ENCODE measurements at regions not wholly inside any gene's neighbourhood (a gene's known extent, or its start where the extent isn't known, plus 50 kb on each side); places are given as distances from the start of the nearest gene placed in this dataset.
A peak's percentile ranks its signal among the peaks of the same experiment; 100 is the strongest.

- Mint-ChIP-seq H3K36me3 (no peaks in the 10 kb centered on the region), H3K27me3 (no peaks in the 10 kb centered on the region), H3K9me3 (no peaks in the 10 kb centered on the region), H3K4me1 (peaks cover 64 to 69% (median 65%) of the 10 kb centered on the region in 3 donors), H3K4me3 (peak overlapping the region in 1 of 3 donors; percentile 7), H3K27ac (peak overlapping the region; percentile 77 to 83)
- Histone ChIP-seq H3K9me3 (no peaks in the 10 kb centered on the region), H3K27ac (ENCODE audit: low read length) (no peak overlapping the region), H3K4me3 (ENCODE audit: control insufficient read depth in 1 of 2, extremely low read depth in 1 of 2, low read length in 1 of 2) (no peak overlapping the region), H3K27me3 (replicated peaks in 1 of 2; ENCODE audit: control insufficient read depth in 2 of 2, extremely low read depth in 1 of 2, insufficient read depth in 2 of 2, low read length in 1 of 2) (no peaks in the 10 kb centered on the region), H3K36me3 (ENCODE audit: control insufficient read depth in 2 of 2, extremely low read depth in 1 of 2, insufficient read depth in 1 of 2, low read length in 1 of 2) (no peaks in the 10 kb centered on the region), H3K4me1 (ENCODE audit: control insufficient read depth in 1 of 2, extremely low read depth in 1 of 2, insufficient read depth in 2 of 2, low read length in 2 of 2) (peaks cover 21 to 52% of the 10 kb centered on the region in 2 experiments)
- WGBS (ENCODE audit: insufficient coverage): 100% methylated on average over 2 of the region's 4 CpGs
- DNase-seq (no peak), ATAC-seq (replicated peaks in 1 of 4) (no peak)
- CTCF ChIA-PET: interaction anchor here (0.8 to 1.7 kb wide), 5 partner anchors 13 to 77 kb away, joined by 3 to 4 read pairs (median 3); no protein-coding TSS in a partner anchor
- POLR2A ChIA-PET: interaction anchor here in 1 of 2 donors (0.8 to 2.5 kb wide), 3 partner anchors 13 to 112 kb away, joined by 3 to 8 read pairs (median 4); no protein-coding TSS in a partner anchor
These were observed 100.4 kb upstream of the BACH2 start for GRCh38 chr6:90397047-90397446.

DNA sequence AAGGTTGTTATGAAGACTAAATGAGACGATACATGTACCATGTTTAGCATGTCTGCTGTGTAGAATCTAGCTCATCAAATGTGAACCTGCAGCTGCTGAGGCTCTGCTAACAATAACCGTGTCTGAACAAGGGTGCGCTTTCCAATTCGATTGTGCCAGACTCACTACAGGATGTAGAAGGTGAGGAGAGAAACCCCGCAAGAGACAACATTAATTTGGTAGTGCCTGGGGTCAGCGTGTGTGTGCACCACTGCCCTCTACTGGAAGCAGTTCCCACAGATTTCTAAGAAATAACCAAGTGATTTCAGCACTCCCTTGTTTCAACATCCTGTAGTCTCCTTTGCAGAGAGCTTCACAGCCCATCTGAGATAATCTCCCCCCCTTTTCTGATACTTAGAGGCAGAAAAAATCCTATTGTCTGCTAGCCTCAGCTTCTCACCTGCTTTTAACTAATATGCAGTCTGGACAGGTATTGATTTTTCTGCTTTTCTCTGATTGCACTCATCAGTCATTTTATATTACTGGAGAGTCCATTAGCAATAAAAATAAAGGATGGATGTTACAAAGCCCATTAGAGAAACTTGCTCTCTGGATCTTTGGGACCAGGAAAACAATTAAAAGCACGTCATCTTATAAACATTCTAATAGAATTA is 96.7 kb upstream of the BACH2 start:
- no peaks in the 10 kb centered on the region for H3K9me3 Mint-ChIP-seq
- peaks cover 30 to 39% (median 38%) of the 10 kb centered on the region in 3 donors for H3K4me1 Mint-ChIP-seq
- no peaks in the 10 kb centered on the region for H3K36me3 ChIP-seq (ENCODE audit: control insufficient read depth in 2 of 2, extremely low read depth in 1 of 2, insufficient read depth in 1 of 2, low read length in 1 of 2)
- H3K4me3 ChIP-seq (ENCODE audit: control insufficient read depth in 1 of 2, extremely low read depth in 1 of 2, low read length in 1 of 2): no peak overlapping the region
- H3K9me3 ChIP-seq: no peaks in the 10 kb centered on the region
- H3K27ac ChIP-seq (ENCODE audit: low read length): no peak overlapping the region
- no peaks in the 10 kb centered on the region for H3K36me3 Mint-ChIP-seq
- POLR2A ChIA-PET: interaction anchor here (0.6 to 1.3 kb wide), 2 partner anchors 95 to 249 kb away, joined by 4 read pairs; no protein-coding TSS in a partner anchor
- CTCF ChIA-PET: interaction anchor here (0.6 to 2.6 kb wide), 40 partner anchors 9 to 1720 kb away, joined by 3 to 24 read pairs (median 4); no protein-coding TSS in a partner anchor
- peaks cover 19 to 24% of the 10 kb centered on the region in 2 experiments for H3K4me1 ChIP-seq (ENCODE audit: control insufficient read depth in 1 of 2, extremely low read depth in 1 of 2, insufficient read depth in 2 of 2, low read length in 2 of 2)
- WGBS (ENCODE audit: insufficient coverage): no CpG with 5 or more reads among the region's 7 CpGs
- H3K27ac Mint-ChIP-seq: peak overlapping the region; percentile 19 to 52
- H3K27me3 ChIP-seq (replicated peaks in 1 of 2; ENCODE audit: control insufficient read depth in 2 of 2, extremely low read depth in 1 of 2, insufficient read depth in 2 of 2, low read length in 1 of 2): no peaks in the 10 kb centered on the region
- ATAC-seq (replicated peaks in 1 of 4): peak; percentile 62 to 69 (median 66)
- DNase-seq: peak; percentile 47 to 87 (median 70)
- no peak overlapping the region for H3K4me3 Mint-ChIP-seq
- no peaks in the 10 kb centered on the region for H3K27me3 Mint-ChIP-seq

DNA sequence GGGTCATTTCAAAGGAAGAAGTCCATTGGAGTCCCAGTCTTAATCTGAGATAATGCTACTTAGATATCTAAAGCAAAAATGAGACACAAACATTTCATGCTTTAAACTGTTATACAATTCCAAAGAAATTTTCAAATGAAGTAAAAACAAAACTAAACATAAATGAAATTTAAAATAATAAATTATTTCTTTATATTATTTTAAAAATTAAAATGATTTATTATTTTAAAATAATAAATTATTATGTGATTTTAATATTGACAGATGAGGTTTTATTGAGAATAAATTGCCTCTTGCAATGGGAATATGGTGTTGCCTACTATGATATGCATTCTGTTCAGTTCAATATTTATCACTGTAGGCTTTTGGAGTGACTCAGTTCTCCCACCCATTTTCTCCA is 93.7 kb upstream of the BACH2 start:
- DNase-seq (no peak), ATAC-seq (replicated peaks in 1 of 4) (no peak)
- Mint-ChIP-seq H3K9me3 (no peaks in the 10 kb centered on the region), H3K27ac (no peak overlapping the region), H3K36me3 (no peaks in the 10 kb centered on the region), H3K4me3 (no peak overlapping the region), H3K4me1 (peaks cover 16 to 21% (median 17%) of the 10 kb centered on the region in 3 donors), H3K27me3 (no peaks in the 10 kb centered on the region)
- ChIA-PET CTCF (interaction anchor here (0.6 to 1.4 kb wide), 3 partner anchors 12 to 450 kb away, joined by 3 to 6 read pairs (median 3); no protein-coding TSS in a partner anchor), POLR2A (interaction anchor here in 1 of 2 donors (0.6 kb wide), 1 partner anchor 73 kb away, joined by 8 read pairs; no protein-coding TSS in a partner anchor)
- no peak overlapping the region for H3K4me3 ChIP-seq (ENCODE audit: control insufficient read depth in 1 of 2, extremely low read depth in 1 of 2, low read length in 1 of 2)
- no peaks in the 10 kb centered on the region for H3K36me3 ChIP-seq (ENCODE audit: control insufficient read depth in 2 of 2, extremely low read depth in 1 of 2, insufficient read depth in 1 of 2, low read length in 1 of 2)
- no peaks in the 10 kb centered on the region for H3K9me3 ChIP-seq
- H3K4me1 ChIP-seq (ENCODE audit: control insufficient read depth in 1 of 2, extremely low read depth in 1 of 2, insufficient read depth in 2 of 2, low read length in 2 of 2): peaks cover 5 to 7% of the 10 kb centered on the region in 2 experiments
- no peaks in the 10 kb centered on the region for H3K27me3 ChIP-seq (replicated peaks in 1 of 2; ENCODE audit: control insufficient read depth in 2 of 2, extremely low read depth in 1 of 2, insufficient read depth in 2 of 2, low read length in 1 of 2)
- no peak overlapping the region for H3K27ac ChIP-seq (ENCODE audit: low read length)

DNA sequence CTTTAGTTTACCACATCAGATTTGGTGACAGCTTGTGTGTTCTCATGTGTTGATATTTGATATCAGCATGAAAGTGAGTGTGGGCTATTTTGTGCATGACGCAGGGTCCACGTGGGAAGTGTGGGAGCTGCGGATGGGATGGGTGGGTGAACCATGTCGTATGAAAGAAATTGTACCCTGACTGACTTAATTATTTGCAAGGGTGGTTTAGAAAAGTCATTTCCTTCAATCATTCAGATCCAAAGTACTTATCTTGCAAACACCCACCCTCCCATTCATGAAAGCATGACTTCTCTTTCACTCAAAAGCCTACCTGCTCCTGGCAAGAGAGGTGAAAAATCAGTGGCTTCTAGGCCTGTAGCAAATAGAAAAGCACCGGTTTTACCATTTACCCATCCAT is 91.8 kb upstream of the BACH2 start:
- H3K27ac Mint-ChIP-seq: no peak overlapping the region
- POLR2A ChIA-PET: interaction anchor here (1.1 to 1.4 kb wide), 2 partner anchors 10 to 26 kb away, joined by 3 to 4 read pairs; no protein-coding TSS in a partner anchor
- H3K9me3 ChIP-seq: no peaks in the 10 kb centered on the region

DNA sequence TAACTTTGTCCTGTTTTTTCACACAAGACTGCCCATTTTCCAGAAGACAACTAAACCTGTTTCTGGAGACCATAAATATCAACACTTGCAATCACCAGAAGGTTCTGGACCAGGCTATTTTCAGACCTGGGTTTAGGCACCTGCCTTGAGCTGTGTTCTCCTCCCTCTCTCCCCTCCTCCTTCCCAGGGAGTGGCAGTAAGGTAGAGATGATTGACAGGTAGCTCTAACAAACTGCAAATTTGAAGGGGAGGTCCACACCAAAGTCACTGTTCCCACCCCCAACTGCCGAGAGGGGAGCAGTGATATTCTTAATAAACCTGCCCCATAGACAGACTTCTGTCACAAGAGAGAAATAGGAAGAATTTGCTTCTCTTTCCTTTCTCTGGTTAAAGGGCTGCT is 91.2 kb upstream of the BACH2 start:
- Histone ChIP-seq H3K36me3 (ENCODE audit: control insufficient read depth in 2 of 2, extremely low read depth in 1 of 2, insufficient read depth in 1 of 2, low read length in 1 of 2) (no peaks in the 10 kb centered on the region), H3K4me3 (ENCODE audit: control insufficient read depth in 1 of 2, extremely low read depth in 1 of 2, low read length in 1 of 2) (no peak overlapping the region), H3K4me1 (ENCODE audit: control insufficient read depth in 1 of 2, extremely low read depth in 1 of 2, insufficient read depth in 2 of 2, low read length in 2 of 2) (peaks cover 1 to 13% of the 10 kb centered on the region in 2 experiments), H3K27me3 (replicated peaks in 1 of 2; ENCODE audit: control insufficient read depth in 2 of 2, extremely low read depth in 1 of 2, insufficient read depth in 2 of 2, low read length in 1 of 2) (no peaks in the 10 kb centered on the region), H3K9me3 (no peaks in the 10 kb centered on the region), H3K27ac (ENCODE audit: low read length) (no peak overlapping the region)
- Mint-ChIP-seq H3K36me3 (no peaks in the 10 kb centered on the region), H3K27me3 (no peaks in the 10 kb centered on the region), H3K9me3 (no peaks in the 10 kb centered on the region), H3K27ac (no peak overlapping the region), H3K4me3 (no peak overlapping the region), H3K4me1 (peaks cover 18 to 27% (median 19%) of the 10 kb centered on the region in 3 donors)
- POLR2A ChIA-PET: interaction anchor here (0.5 to 1.4 kb wide), 3 partner anchors 11 to 26 kb away, joined by 3 to 4 read pairs (median 3); no protein-coding TSS in a partner anchor
- ATAC-seq (replicated peaks in 1 of 4) (no peak), DNase-seq (no peak)
- WGBS (ENCODE audit: insufficient coverage): no CpG with 5 or more reads among the region's 1 CpG
- CTCF ChIA-PET: interaction anchor here in 1 of 2 donors (0.6 kb wide), 2 partner anchors 92 to 597 kb away, joined by 3 read pairs; no protein-coding TSS in a partner anchor

More for the DNA sequence above, 91.8 kb upstream of the BACH2 start:
- no peaks in the 10 kb centered on the region for H3K27me3 ChIP-seq (replicated peaks in 1 of 2; ENCODE audit: control insufficient read depth in 2 of 2, extremely low read depth in 1 of 2, insufficient read depth in 2 of 2, low read length in 1 of 2)
- Mint-ChIP-seq H3K4me1 (peaks cover 18 to 27% (median 19%) of the 10 kb centered on the region in 3 donors), H3K4me3 (no peak overlapping the region), H3K27me3 (no peaks in the 10 kb centered on the region), H3K36me3 (no peaks in the 10 kb centered on the region), H3K9me3 (no peaks in the 10 kb centered on the region)
- H3K36me3 ChIP-seq (ENCODE audit: control insufficient read depth in 2 of 2, extremely low read depth in 1 of 2, insufficient read depth in 1 of 2, low read length in 1 of 2): no peaks in the 10 kb centered on the region
- no peak overlapping the region for H3K27ac ChIP-seq (ENCODE audit: low read length)
- CTCF ChIA-PET: interaction anchor here (0.6 to 1.0 kb wide), 3 partner anchors 93 to 597 kb away, joined by 3 read pairs; no protein-coding TSS in a partner anchor
- no peak overlapping the region for H3K4me3 ChIP-seq (ENCODE audit: control insufficient read depth in 1 of 2, extremely low read depth in 1 of 2, low read length in 1 of 2)
- ATAC-seq (replicated peaks in 1 of 4): no peak
- DNase-seq: no peak
- 80% methylated on average over 1 of the region's 5 CpGs for WGBS (ENCODE audit: insufficient coverage)
- peaks cover 6 to 11% of the 10 kb centered on the region in 2 experiments for H3K4me1 ChIP-seq (ENCODE audit: control insufficient read depth in 1 of 2, extremely low read depth in 1 of 2, insufficient read depth in 2 of 2, low read length in 2 of 2)

DNA sequence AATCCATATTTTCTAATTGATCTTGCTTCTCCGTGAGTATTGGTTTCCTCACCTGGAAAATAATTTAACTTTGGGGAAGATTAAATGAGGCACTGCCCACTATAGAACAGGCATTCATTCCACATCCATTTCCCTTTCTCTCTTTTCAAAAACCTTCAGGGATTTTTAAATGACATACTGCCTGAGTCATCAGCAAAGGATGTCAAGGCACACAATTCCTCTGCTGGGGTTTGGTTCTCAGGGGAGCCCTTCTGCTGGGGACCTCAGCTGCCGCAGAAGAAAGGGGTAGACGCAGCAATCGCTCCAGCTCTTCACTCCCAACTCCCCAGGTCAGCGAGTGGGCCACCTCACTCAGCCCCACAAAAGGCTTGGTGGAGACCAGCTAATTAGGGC is 90.7 kb upstream of the BACH2 start:
- DNase-seq: no peak
- Mint-ChIP-seq H3K9me3 (no peaks in the 10 kb centered on the region), H3K4me1 (peaks cover 17 to 30% (median 23%) of the 10 kb centered on the region in 3 donors), H3K4me3 (no peak overlapping the region), H3K27ac (no peak overlapping the region), H3K27me3 (no peaks in the 10 kb centered on the region), H3K36me3 (no peaks in the 10 kb centered on the region)
- WGBS (ENCODE audit: insufficient coverage): 96% methylated on average over 3 of the region's 5 CpGs
- H3K9me3 ChIP-seq: no peaks in the 10 kb centered on the region
- CTCF ChIA-PET: interaction anchor here in 1 of 2 donors (1.2 kb wide), 1 partner anchor 447 kb away, joined by 5 read pairs; no protein-coding TSS in a partner anchor
- no peak for ATAC-seq (replicated peaks in 1 of 4)
- H3K27me3 ChIP-seq (replicated peaks in 1 of 2; ENCODE audit: control insufficient read depth in 2 of 2, extremely low read depth in 1 of 2, insufficient read depth in 2 of 2, low read length in 1 of 2): no peaks in the 10 kb centered on the region
- no peaks in the 10 kb centered on the region for H3K36me3 ChIP-seq (ENCODE audit: control insufficient read depth in 2 of 2, extremely low read depth in 1 of 2, insufficient read depth in 1 of 2, low read length in 1 of 2)
- peaks cover 4 to 13% of the 10 kb centered on the region in 2 experiments for H3K4me1 ChIP-seq (ENCODE audit: control insufficient read depth in 1 of 2, extremely low read depth in 1 of 2, insufficient read depth in 2 of 2, low read length in 2 of 2)
- H3K4me3 ChIP-seq (ENCODE audit: control insufficient read depth in 1 of 2, extremely low read depth in 1 of 2, low read length in 1 of 2): no peak overlapping the region
- H3K27ac ChIP-seq (ENCODE audit: low read length): no peak overlapping the region
- POLR2A ChIA-PET: interaction anchor here (0.5 to 1.1 kb wide), 2 partner anchors 19 to 27 kb away, joined by 3 to 4 read pairs; no protein-coding TSS in a partner anchor

Measured in T-cell (primary cell).